Fibroblast of the aortic adventitia (primary cell): ENCODE measurements at regions not wholly inside any gene's neighbourhood (a gene's known extent, or its start where the extent isn't known, plus 50 kb on each side); places are given as distances from the start of the nearest gene placed in this dataset.
"Not testable (repeated sequence)": the region's sequence is repeated elsewhere in the genome, so short reads cannot be mapped to it uniquely, and the experiment has no call there.

Source experiments
- DNase-seq: peaks from one replicate; pipeline ENCODE4 v3.0.0-alpha.2; 2010; ENCODE audit warnings: low read depth
- H3K4me3 ChIP-seq: 2 replicates; pipeline ENCODE4 v1.5.1; 2011; ENCODE audit warnings: low read depth, mild to moderate bottlenecking, control low read depth, low read length, moderate library complexity
- CTCF ChIP-seq: IDR thresholded peaks from 2 replicates; pipeline ENCODE4 v1.5.1; 2011; ENCODE audit warnings: mild to moderate bottlenecking, low read length, control low read depth, inconsistent platforms; ENCODE audit not compliant: insufficient read depth

DNA sequence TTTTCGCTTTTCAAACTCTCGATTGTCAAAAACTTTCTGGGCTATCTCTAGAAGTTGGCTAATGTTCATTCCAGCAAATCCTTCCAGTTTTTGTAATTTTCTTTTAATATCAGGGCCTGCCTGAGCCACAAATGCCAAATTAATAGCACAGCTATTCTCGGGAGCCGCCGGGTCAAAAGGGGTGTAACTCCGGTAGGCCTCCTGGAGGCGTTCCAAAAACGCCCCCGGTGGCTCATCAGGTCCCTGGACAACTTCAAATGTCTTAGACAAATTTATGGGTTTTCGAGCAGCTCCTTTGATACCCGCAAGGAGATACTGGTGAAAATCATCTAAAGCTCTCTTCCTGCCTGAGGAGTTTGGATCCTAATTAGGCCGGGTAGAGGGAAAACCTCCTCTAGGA, 117.9 kb upstream of the PZP start:
- no peak for TF ChIP-seq CTCF
- H3K4me3 ChIP-seq = no peak overlapping the region
- DNase-seq = no peak

- DNase-seq = no peak
- TF ChIP-seq CTCF = no peak
- H3K4me3 ChIP-seq = no peak overlapping the region
Measured at GRCh38 chr12:9325471-9325870, 117.3 kb upstream of the PZP start.

DNA sequence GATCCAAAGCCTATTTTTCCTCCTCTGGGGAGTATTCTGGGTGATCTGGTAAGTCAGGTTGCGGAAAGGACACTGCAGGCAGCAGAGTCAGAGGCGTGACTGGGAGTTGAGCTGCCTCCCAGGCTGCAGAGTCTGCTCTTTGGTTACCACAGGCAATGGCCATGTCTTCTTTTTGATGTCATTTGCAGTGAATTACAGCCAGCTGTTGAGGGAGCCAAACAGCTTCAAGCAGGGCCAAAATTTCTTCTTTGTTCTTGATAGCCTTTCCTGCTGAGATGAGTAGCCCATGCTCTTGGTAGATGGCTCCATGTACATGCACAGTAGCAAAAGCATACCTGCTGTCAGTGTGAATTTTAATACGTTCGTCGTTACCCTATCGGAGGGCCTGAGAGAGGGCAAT, 116.6 kb upstream of the PZP start:
- no peak overlapping the region for H3K4me3 ChIP-seq
- TF ChIP-seq CTCF = no peak
- no peak for DNase-seq

DNA sequence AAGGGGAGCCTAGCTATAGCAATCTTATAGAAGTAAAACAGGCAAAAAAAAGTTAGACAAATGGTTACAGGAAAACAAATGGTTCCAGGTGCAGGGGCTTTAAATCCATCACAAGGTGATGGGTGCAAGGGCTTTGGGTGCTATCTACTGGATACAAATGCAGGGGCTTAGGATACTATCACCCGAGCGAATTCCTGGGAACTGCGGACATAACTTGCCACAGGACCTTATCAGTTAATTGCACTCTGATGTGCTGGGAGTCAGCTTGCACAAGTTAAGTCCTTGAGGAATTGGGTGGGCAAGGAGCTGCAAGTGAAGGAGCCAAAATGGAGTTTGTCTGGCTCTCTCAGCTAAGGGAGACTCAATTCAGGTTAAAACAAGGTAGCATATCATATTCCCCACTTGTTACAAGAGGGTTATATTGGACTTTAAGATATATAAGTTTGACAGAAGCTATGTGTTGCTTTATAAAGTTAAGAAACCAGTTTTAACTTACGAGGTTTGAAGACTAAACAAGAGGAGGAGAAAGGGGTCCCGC, 115.0 kb upstream of the PZP start:
- DNase-seq = no peak
- no peak for TF ChIP-seq CTCF
- no peak overlapping the region for H3K4me3 ChIP-seq

- no peak for DNase-seq
- TF ChIP-seq CTCF = no peak
- H3K4me3 ChIP-seq = no peak overlapping the region
Measured at GRCh38 chr12:9319842-9320173, 111.6 kb upstream of the PZP start.

DNA sequence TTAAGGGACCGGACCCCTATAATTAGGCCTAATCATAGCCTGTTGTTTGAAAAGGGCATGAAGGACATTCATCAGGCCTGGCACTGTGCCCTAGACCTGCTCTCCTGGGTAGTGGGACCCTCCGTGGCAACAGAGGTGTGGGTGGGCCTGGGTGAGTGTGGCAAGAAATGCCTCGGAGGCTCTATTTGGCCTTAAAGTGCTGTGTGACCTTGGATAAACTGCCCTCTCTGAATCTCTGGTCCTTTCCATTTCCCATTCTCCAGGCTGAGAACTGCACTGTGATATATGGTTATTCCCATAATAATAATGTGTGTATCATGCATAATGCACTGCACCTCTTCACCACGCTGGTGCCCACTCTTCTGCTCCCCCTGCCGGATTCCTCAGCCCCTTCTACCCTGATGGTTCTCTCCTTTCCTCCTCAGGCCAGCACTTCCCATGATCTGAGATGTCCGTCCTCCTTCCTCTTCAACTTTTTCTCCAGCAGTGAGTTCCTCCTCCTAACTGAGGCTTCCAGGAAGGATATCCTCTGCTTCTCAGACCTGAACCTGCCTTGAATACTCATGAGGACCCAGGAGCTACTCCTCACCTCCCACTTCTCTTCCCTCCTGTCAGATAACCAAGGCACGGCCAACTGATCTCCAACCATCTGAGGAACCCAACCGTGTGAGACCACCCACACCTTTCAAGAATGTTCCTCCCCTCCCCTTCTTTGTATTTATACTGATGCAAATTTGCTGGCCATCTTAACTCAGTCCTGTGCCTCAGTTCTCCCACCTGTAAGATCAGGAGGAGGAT, 111.0 kb upstream of the PZP start:
- no peak overlapping the region for H3K4me3 ChIP-seq
- DNase-seq = no peak
- TF ChIP-seq CTCF = no peak

GRCh38 chr12:9313479-9313878, 105.3 kb upstream of the PZP start:
- not testable (repeated sequence) for H3K4me3 ChIP-seq, DNase-seq

- not testable (repeated sequence) for DNase-seq, H3K4me3 ChIP-seq
Measured at GRCh38 chr12:9312406-9313392, 104.5 kb upstream of the PZP start.

DNA sequence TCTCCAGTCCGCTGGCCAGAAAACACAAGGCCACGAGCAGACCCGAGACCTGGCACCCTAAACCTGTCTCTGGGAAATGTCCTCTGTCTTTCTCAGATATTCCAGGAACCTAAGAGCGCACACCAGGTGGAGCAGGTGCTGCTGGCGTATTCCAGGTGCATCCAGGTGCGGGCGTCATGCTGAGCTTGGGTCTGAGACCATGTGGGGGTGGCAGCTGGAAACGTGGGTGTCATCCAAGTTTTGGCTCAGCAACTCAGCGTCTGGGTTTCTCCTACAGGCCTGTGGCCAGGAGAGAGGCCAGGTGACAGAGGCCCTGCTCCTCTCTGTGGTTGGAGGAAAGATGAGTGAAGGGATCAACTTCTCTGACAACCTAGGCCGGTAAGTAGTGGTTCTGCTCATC, 103.3 kb upstream of the PZP start:
- DNase-seq, H3K4me3 ChIP-seq: not testable (repeated sequence)

- H3K4me3 ChIP-seq, DNase-seq: not testable (repeated sequence)
Measured at GRCh38 chr12:9310645-9311044, 102.5 kb upstream of the PZP start.

- H3K4me3 ChIP-seq, DNase-seq: not testable (repeated sequence)
Measured at GRCh38 chr12:9309749-9310148, 101.6 kb upstream of the PZP start.
